SK-N-SH treated with all-trans-retinoic acid at 6 μM for 48 hours (cell line): ENCODE measurements at regions not wholly inside any gene's neighbourhood (a gene's known extent, or its start where the extent isn't known, plus 50 kb on each side); places are given as distances from the start of the nearest gene placed in this dataset.

Source experiments
- ATAC-seq: fragments of 200-7000 bp; cut with Tn5 transposase; 3 replicates; pipeline ENCODE4 v1.9.1; 2020; ENCODE audit warnings: mild to moderate bottlenecking, moderate library complexity
- ARNTL ChIP-seq: fragments of 450-650 bp; formaldehyde crosslinking; IDR thresholded peaks from 2 replicates; pipeline ENCODE4 v1.5.0; 2020; ENCODE audit warnings: low read depth, mild to moderate bottlenecking, moderate library complexity, borderline replicate concordance
- BACH2 ChIP-seq: fragments of 250-450 bp; sonication (Bioruptor Pico); IDR thresholded peaks from 2 replicates; pipeline ENCODE4 v1.9.0; 2021; ENCODE audit warnings: mild to moderate bottlenecking, borderline replicate concordance
- CSRNP3 ChIP-seq: fragments of 250-450 bp; sonication (Bioruptor Pico); IDR thresholded peaks from 2 replicates; pipeline ENCODE4 v1.5.1; 2021; ENCODE audit warnings: mild to moderate bottlenecking, moderate library complexity
- ESRRG ChIP-seq: fragments of 250-450 bp; sonication (Bioruptor Pico); IDR thresholded peaks from 2 replicates; pipeline ENCODE4 v1.6.1; 2021; ENCODE audit warnings: mild to moderate bottlenecking
- GLIS3 ChIP-seq: fragments of 250-450 bp; sonication (Bioruptor Pico); IDR thresholded peaks from 2 replicates; pipeline ENCODE4 v1.5.0; 2020; ENCODE audit warnings: mild to moderate bottlenecking, moderate library complexity
- ISL1 ChIP-seq: fragments of 250-450 bp; sonication (Bioruptor Pico); IDR thresholded peaks from 2 replicates; pipeline ENCODE4 v2.1.2; 2022; ENCODE audit warnings: mild to moderate bottlenecking, moderate library complexity
- PATZ1 ChIP-seq: fragments of 250-450 bp; sonication (Bioruptor Pico); IDR thresholded peaks from 2 replicates; pipeline ENCODE4 v1.8.0; 2020; ENCODE audit warnings: mild to moderate bottlenecking, moderate library complexity, borderline replicate concordance
- PPARA ChIP-seq: fragments of 250-450 bp; sonication (Bioruptor Pico); IDR thresholded peaks from 2 replicates; pipeline ENCODE4 v1.5.0; 2020; ENCODE audit warnings: mild to moderate bottlenecking, borderline replicate concordance
- RARB ChIP-seq: fragments of 250-450 bp; sonication (Bioruptor Pico); IDR thresholded peaks from 2 replicates; pipeline ENCODE4 v1.8.0; 2021; ENCODE audit warnings: mild to moderate bottlenecking, moderate library complexity
- SNAI2 ChIP-seq: fragments of 250-450 bp; sonication (Bioruptor Pico); IDR thresholded peaks from 2 replicates; pipeline ENCODE4 v1.5.0; 2020; ENCODE audit warnings: mild to moderate bottlenecking, moderate library complexity
- TCF4 ChIP-seq: fragments of 250-450 bp; sonication (Bioruptor Pico); IDR thresholded peaks from 2 replicates; pipeline ENCODE4 v1.8.0; 2021; ENCODE audit warnings: mild to moderate bottlenecking, moderate library complexity, borderline replicate concordance
- TOX ChIP-seq: fragments of 250-450 bp; sonication (Bioruptor Pico); IDR thresholded peaks from 2 replicates; pipeline ENCODE4 v1.8.0; 2021; ENCODE audit warnings: mild to moderate bottlenecking, moderate library complexity, borderline replicate concordance
- ZC3H10 ChIP-seq: fragments of 250-450 bp; sonication (Bioruptor Pico); IDR thresholded peaks from 2 replicates; pipeline ENCODE4 v1.5.1; 2021; ENCODE audit warnings: mild to moderate bottlenecking, moderate library complexity
- ZFP3 ChIP-seq: fragments of 250-450 bp; sonication (Bioruptor Pico); IDR thresholded peaks from 2 replicates; pipeline ENCODE4 v1.5.0; 2020; ENCODE audit warnings: mild to moderate bottlenecking, moderate library complexity
- ZFP30 ChIP-seq: fragments of 450-650 bp; formaldehyde crosslinking; IDR thresholded peaks from 2 replicates; pipeline ENCODE4 v1.5.0; 2022; ENCODE audit warnings: mild to moderate bottlenecking, moderate library complexity
- ZNF565 ChIP-seq: fragments of 450-650 bp; formaldehyde crosslinking; conservative IDR thresholded peaks from 2 replicates; pipeline ENCODE4 v1.5.0; 2020; ENCODE audit warnings: low read depth, mild to moderate bottlenecking, moderate library complexity
- ZNF70 ChIP-seq: fragments of 450-650 bp; formaldehyde crosslinking; IDR thresholded peaks from 2 replicates; pipeline ENCODE4 v1.5.0; 2020; ENCODE audit warnings: mild to moderate bottlenecking, moderate library complexity
- ZNF8 ChIP-seq: fragments of 450-650 bp; formaldehyde crosslinking; IDR thresholded peaks from 2 replicates; pipeline ENCODE4 v1.5.0; 2020; ENCODE audit warnings: mild to moderate bottlenecking, moderate library complexity
- TF ChIP-seq, protein P1 (sequence below): fragments of 250-450 bp; sonication (Bioruptor Pico); IDR thresholded peaks from 2 replicates; pipeline ENCODE4 v1.5.1; 2020; ENCODE audit warnings: low read depth, mild to moderate bottlenecking, moderate library complexity
- TF ChIP-seq, protein P2 (sequence below): fragments of 250-450 bp; sonication (Bioruptor Pico); IDR thresholded peaks from 2 replicates; pipeline ENCODE4 v1.5.0; 2020; ENCODE audit warnings: mild to moderate bottlenecking, moderate library complexity

- TF ChIP-seq, protein P1, sequence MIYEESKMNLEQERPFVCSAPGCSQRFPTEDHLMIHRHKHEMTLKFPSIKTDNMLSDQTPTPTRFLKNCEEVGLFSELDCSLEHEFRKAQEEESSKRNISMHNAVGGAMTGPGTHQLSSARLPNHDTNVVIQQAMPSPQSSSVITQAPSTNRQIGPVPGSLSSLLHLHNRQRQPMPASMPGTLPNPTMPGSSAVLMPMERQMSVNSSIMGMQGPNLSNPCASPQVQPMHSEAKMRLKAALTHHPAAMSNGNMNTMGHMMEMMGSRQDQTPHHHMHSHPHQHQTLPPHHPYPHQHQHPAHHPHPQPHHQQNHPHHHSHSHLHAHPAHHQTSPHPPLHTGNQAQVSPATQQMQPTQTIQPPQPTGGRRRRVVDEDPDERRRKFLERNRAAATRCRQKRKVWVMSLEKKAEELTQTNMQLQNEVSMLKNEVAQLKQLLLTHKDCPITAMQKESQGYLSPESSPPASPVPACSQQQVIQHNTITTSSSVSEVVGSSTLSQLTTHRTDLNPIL, result no peak
- TF ChIP-seq GLIS3 (CRISPR knock-in tag), result no peak
- TF ChIP-seq ZNF8 (CRISPR knock-in tag), result no peak
- no peak for TF ChIP-seq RARB
- no peak for TF ChIP-seq BACH2 (CRISPR knock-in tag)
- TF ChIP-seq, protein P2, sequence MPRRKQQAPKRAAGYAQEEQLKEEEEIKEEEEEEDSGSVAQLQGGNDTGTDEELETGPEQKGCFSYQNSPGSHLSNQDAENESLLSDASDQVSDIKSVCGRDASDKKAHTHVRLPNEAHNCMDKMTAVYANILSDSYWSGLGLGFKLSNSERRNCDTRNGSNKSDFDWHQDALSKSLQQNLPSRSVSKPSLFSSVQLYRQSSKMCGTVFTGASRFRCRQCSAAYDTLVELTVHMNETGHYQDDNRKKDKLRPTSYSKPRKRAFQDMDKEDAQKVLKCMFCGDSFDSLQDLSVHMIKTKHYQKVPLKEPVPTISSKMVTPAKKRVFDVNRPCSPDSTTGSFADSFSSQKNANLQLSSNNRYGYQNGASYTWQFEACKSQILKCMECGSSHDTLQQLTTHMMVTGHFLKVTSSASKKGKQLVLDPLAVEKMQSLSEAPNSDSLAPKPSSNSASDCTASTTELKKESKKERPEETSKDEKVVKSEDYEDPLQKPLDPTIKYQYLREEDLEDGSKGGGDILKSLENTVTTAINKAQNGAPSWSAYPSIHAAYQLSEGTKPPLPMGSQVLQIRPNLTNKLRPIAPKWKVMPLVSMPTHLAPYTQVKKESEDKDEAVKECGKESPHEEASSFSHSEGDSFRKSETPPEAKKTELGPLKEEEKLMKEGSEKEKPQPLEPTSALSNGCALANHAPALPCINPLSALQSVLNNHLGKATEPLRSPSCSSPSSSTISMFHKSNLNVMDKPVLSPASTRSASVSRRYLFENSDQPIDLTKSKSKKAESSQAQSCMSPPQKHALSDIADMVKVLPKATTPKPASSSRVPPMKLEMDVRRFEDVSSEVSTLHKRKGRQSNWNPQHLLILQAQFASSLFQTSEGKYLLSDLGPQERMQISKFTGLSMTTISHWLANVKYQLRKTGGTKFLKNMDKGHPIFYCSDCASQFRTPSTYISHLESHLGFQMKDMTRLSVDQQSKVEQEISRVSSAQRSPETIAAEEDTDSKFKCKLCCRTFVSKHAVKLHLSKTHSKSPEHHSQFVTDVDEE (CRISPR knock-in tag), result no peak
- TF ChIP-seq TCF4 (CRISPR knock-in tag), result no peak
- no peak for TF ChIP-seq ESRRG (CRISPR knock-in tag)
- no peak for TF ChIP-seq ZNF70 (CRISPR knock-in tag)
- no peak for TF ChIP-seq SNAI2 (CRISPR knock-in tag)
- no peak for TF ChIP-seq PPARA (CRISPR knock-in tag)
- TF ChIP-seq ZFP3, result no peak
- ATAC-seq, result no peak
These were observed 80.7 kb downstream of the PDCL3 start for GRCh38 chr2:100643467-100643866.

DNA sequence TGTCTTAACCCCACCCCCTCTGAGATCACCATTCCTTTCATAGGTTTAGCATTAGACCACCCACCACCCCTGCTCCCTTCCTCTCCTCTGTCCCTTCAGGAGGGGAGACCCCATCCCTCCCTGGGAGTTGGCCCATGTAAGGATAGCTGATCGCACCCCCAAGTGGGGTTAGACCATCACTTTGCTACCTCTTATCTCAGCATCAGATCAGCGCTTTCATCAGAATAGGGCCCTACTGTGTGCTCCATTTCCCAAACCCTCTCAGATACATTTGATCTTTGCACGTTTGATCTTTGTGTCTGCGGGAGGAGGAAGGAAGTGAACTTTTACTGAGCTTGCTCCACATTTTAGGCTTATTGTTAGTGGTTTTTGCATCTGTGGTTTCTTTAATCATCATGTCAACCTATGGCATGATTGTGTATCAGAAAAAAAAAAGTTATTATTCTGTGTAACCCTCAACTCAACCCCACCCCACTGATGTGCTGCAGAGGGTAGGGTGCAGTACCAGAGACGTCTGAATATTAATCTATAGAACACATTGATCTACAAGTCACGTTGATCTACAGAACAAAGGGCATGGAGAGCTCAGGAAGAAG, 81.2 kb downstream of the PDCL3 start:
- no peak for ATAC-seq
- no peak for TF ChIP-seq CSRNP3
- no peak for TF ChIP-seq ZNF565 (CRISPR knock-in tag)
- no peak for TF ChIP-seq TCF4 (CRISPR knock-in tag)
- TF ChIP-seq RARB, result no peak
- no peak for TF ChIP-seq ISL1
- TF ChIP-seq, protein P2 (CRISPR knock-in tag), result no peak
- no peak for TF ChIP-seq ARNTL (CRISPR knock-in tag)
- no peak for TF ChIP-seq ZFP30 (CRISPR knock-in tag)
- TF ChIP-seq TOX (CRISPR knock-in tag), result no peak
- no peak for TF ChIP-seq ZFP3
- no peak for TF ChIP-seq PATZ1 (CRISPR knock-in tag)
- TF ChIP-seq PPARA (CRISPR knock-in tag), result no peak
- TF ChIP-seq ZC3H10 (CRISPR knock-in tag), result no peak
- TF ChIP-seq SNAI2 (CRISPR knock-in tag), result no peak
- TF ChIP-seq BACH2 (CRISPR knock-in tag), result no peak
